H1 (cell line): ENCODE measurements at regions not wholly inside any gene's neighbourhood (a gene's known extent, or its start where the extent isn't known, plus 50 kb on each side); places are given as distances from the start of the nearest gene placed in this dataset.

Experiments
- CTCF ChIA-PET: fragments of 300-600 bp; sonication (Branson Sonifier 250); formaldehyde crosslinking; loops from one replicate; lab custom pipeline; 2021; ENCODE audit not compliant: partially characterized antibody; lab: Charles Lee
- POLR2A ChIA-PET: fragments of 300-600 bp; sonication (Branson Sonifier 250); formaldehyde crosslinking; loops from one replicate; lab custom pipeline; 2021; ENCODE audit warnings: inconsistent platforms; ENCODE audit not compliant: partially characterized antibody; lab: Charles Lee
- DNase-seq, 2 experiments: peaks; one replicate each; pipeline versions ENCODE4 v3.0.0 to v3.0.0-alpha.2; 2010 to 2022; ENCODE audit warnings: low spot score in 2 of 2, low read depth in 1 of 2, mixed read lengths in 1 of 2
- FAIRE-seq: peaks from 2 replicates; lab custom pipeline; 2011; peaks lifted over from hg19 to GRCh38; lab: Jason Lieb, UNC
- H2AFZ ChIP-seq: 2 replicates; pipeline ENCODE4 v1.8.1; 2012; ENCODE audit warnings: low read length, inconsistent platforms
- H2AK5ac ChIP-seq: 2 replicates; pipeline ENCODE4 v1.6.1; 2013; ENCODE audit warnings: low read depth, low read length
- H2BK120ac ChIP-seq: replicated peaks from 2 replicates; pipeline ENCODE3; 2013; ENCODE audit warnings: low read depth, low read length, inconsistent platforms
- H2BK12ac ChIP-seq: 2 replicates; pipeline ENCODE4 v1.6.1; 2013; ENCODE audit warnings: low read depth, low read length
- H2BK15ac ChIP-seq: 2 replicates; pipeline ENCODE4 v1.6.1; 2013; ENCODE audit warnings: low read length
- H2BK20ac ChIP-seq: 2 replicates; pipeline ENCODE4 v1.6.1; 2013; ENCODE audit warnings: low read length
- H2BK5ac ChIP-seq: 2 replicates; pipeline ENCODE4 v1.6.1; 2013; ENCODE audit warnings: low read depth, low read length
- H3K14ac ChIP-seq: 2 replicates; pipeline ENCODE4 v1.6.1; 2013; ENCODE audit warnings: inconsistent platforms; ENCODE audit not compliant: insufficient read length
- H3K18ac ChIP-seq: 2 replicates; pipeline ENCODE4 v1.6.1; 2013; ENCODE audit warnings: low read length; ENCODE audit errors: extremely low read depth
- H3K23ac ChIP-seq: 2 replicates; pipeline ENCODE4 v1.6.1; 2013; ENCODE audit warnings: inconsistent platforms; ENCODE audit not compliant: insufficient read length
- H3K23me2 ChIP-seq: 2 replicates; pipeline ENCODE4 v1.6.1; 2013; ENCODE audit warnings: low read depth, low read length
- H3K27ac ChIP-seq: 2 replicates; pipeline ENCODE4 v1.6.1; 2011; ENCODE audit warnings: low read depth, low read length, inconsistent platforms
- H3K27me3 ChIP-seq, 4 experiments: replicated peaks in 1 of 4; 1 replicate in 1 of 4; 2 replicates in 3 of 4; pipeline versions ENCODE4 v1.6.1 to v1.8.1; 2011 to 2013; ENCODE audit warnings: low read length in 3 of 4, mild to moderate bottlenecking in 3 of 4, inconsistent platforms in 2 of 4, mixed read lengths in 2 of 4, moderate library complexity in 1 of 4; ENCODE audit not compliant: control insufficient read depth in 3 of 4, insufficient read depth in 3 of 4; ENCODE audit errors: extremely low read depth in 1 of 4
- H3K36me3 ChIP-seq, 4 experiments: 2 replicates each; pipeline versions ENCODE4 v1.6.1 to v1.8.1; 2011 to 2013; ENCODE audit warnings: mild to moderate bottlenecking in 4 of 4, low read length in 3 of 4, moderate library complexity in 2 of 4, control low read depth in 1 of 4, inconsistent platforms in 1 of 4; ENCODE audit not compliant: insufficient read depth in 4 of 4, control insufficient read depth in 2 of 4
- H3K4ac ChIP-seq: replicated peaks from 2 replicates; pipeline ENCODE3; 2013; ENCODE audit warnings: low read length, low read depth, mixed read lengths, inconsistent platforms; ENCODE audit not compliant: insufficient read length
- H3K4me1 ChIP-seq, 4 experiments: replicated peaks in 1 of 4; 1 replicate in 1 of 4; 2 replicates in 3 of 4; pipeline versions ENCODE4 v1.6.1 to v1.8.1; 2011 to 2013; ENCODE audit warnings: low read length in 3 of 4, inconsistent platforms in 2 of 4, mixed read lengths in 1 of 4; ENCODE audit not compliant: insufficient read depth in 4 of 4, control insufficient read depth in 3 of 4
- H3K4me2 ChIP-seq, 2 experiments: 2 replicates each; pipeline versions ENCODE4 v1.6.1 to v1.8.1; 2011 to 2013; ENCODE audit warnings: low read depth in 2 of 2, low read length in 2 of 2, control low read depth in 1 of 2, inconsistent platforms in 1 of 2, mild to moderate bottlenecking in 1 of 2; ENCODE audit not compliant: insufficient read depth in 1 of 2
- H3K4me3 ChIP-seq, 4 experiments: fragments of 200-600, 300-600 bp in 1 of 4; sonication (generic), shearing (Covaris generic), sonication (Bioruptor Twin) in 1 of 4; 2 replicates each; pipeline versions ENCODE4 v1.5.1 to v1.8.1; 2011 to 2016; ENCODE audit warnings: low read length in 4 of 4, low read depth in 3 of 4, control low read depth in 2 of 4, inconsistent platforms in 2 of 4, mild to moderate bottlenecking in 2 of 4, mixed read lengths in 1 of 4, moderate library complexity in 1 of 4; ENCODE audit not compliant: insufficient read depth in 2 of 4; ENCODE audit errors: extremely low read depth in 1 of 4
- H3K56ac ChIP-seq: replicated peaks from 2 replicates; pipeline ENCODE3; 2013; ENCODE audit warnings: low read depth, mild to moderate bottlenecking, mixed read lengths, low read length, inconsistent platforms; ENCODE audit not compliant: insufficient read length
- H3K79me1 ChIP-seq: 2 replicates; pipeline ENCODE4 v1.6.1; 2013; ENCODE audit warnings: low read depth, low read length, control low read depth
- H3K79me2 ChIP-seq, 2 experiments: 2 replicates each; pipeline versions ENCODE4 v1.6.1 to v1.8.1; 2012 to 2013; ENCODE audit warnings: low read length in 2 of 2, mild to moderate bottlenecking in 2 of 2, inconsistent platforms in 1 of 2; ENCODE audit not compliant: insufficient read depth in 2 of 2, control insufficient read depth in 1 of 2
- H3K9ac ChIP-seq, 4 experiments: replicated peaks in 1 of 4; 1 replicate in 1 of 4; 2 replicates in 3 of 4; pipeline versions ENCODE4 v1.6.1 to v1.8.1; 2011 to 2013; ENCODE audit warnings: low read depth in 3 of 4, low read length in 3 of 4, control low read depth in 2 of 4, mild to moderate bottlenecking in 2 of 4, moderate library complexity in 2 of 4, inconsistent platforms in 1 of 4; ENCODE audit errors: extremely low read depth in 1 of 4
- H3K9me3 ChIP-seq, 2 experiments: 2 replicates each; pipeline versions ENCODE4 v1.6.1 to v1.8.1; 2012 to 2013; ENCODE audit warnings: mild to moderate bottlenecking in 2 of 2, moderate library complexity in 2 of 2, control low read depth in 1 of 2, inconsistent platforms in 1 of 2, low read depth in 1 of 2, low read length in 1 of 2, mixed read lengths in 1 of 2; ENCODE audit not compliant: insufficient read depth in 2 of 2
- H4K20me1 ChIP-seq, 2 experiments: replicated peaks in 1 of 2; 2 replicates each; pipeline versions ENCODE3 to v1.8.1; 2011 to 2013; ENCODE audit warnings: inconsistent platforms in 2 of 2, low read length in 2 of 2, mild to moderate bottlenecking in 1 of 2; ENCODE audit not compliant: insufficient read depth in 2 of 2, control insufficient read depth in 1 of 2
- H4K5ac ChIP-seq: 2 replicates; pipeline ENCODE4 v1.6.1; 2013; ENCODE audit warnings: low read length, low read depth, mixed read lengths, inconsistent platforms; ENCODE audit not compliant: insufficient read length
- H4K8ac ChIP-seq: 2 replicates; pipeline ENCODE4 v1.8.0; 2013; ENCODE audit warnings: mild to moderate bottlenecking, moderate library complexity, low read length, inconsistent platforms; ENCODE audit not compliant: insufficient read depth; ENCODE audit errors: extremely low read depth
- H4K91ac ChIP-seq: replicated peaks from 2 replicates; pipeline ENCODE3; 2013; ENCODE audit warnings: low read length, mixed read lengths, inconsistent platforms; ENCODE audit not compliant: insufficient read length
- CTCF ChIP-seq, 3 experiments: IDR thresholded peaks; 1 replicate in 2 of 3; 2 replicates in 1 of 3; pipeline versions ENCODE4 v1.5.1 to v1.6.1; 2011; ENCODE audit warnings: low read length in 3 of 3, mild to moderate bottlenecking in 3 of 3, inconsistent platforms in 2 of 3, low read depth in 1 of 3, moderate library complexity in 1 of 3; ENCODE audit not compliant: insufficient read depth in 1 of 3; ENCODE audit errors: control extremely low read depth in 1 of 3
- RAD21 ChIP-seq, 2 experiments: IDR thresholded peaks in 1 of 2; conservative IDR thresholded peaks in 1 of 2; 2 replicates each; pipeline ENCODE4 v1.6.1; 2011; ENCODE audit warnings: low read depth in 2 of 2, low read length in 2 of 2, improper control_type of control experiment in 1 of 2, inconsistent platforms in 1 of 2, mild to moderate bottlenecking in 1 of 2, moderate library complexity in 1 of 2
- SP2 ChIP-seq: IDR thresholded peaks from 2 replicates; pipeline ENCODE4 v1.6.1; 2012; ENCODE audit warnings: mild to moderate bottlenecking, low read length, inconsistent platforms
- SP4 ChIP-seq: IDR thresholded peaks from 2 replicates; pipeline ENCODE4 v1.6.1; 2012; ENCODE audit warnings: low read length, inconsistent platforms
- YY1 ChIP-seq: IDR thresholded peaks from 2 replicates; pipeline ENCODE4 v1.6.1; 2011; ENCODE audit warnings: low read depth, mild to moderate bottlenecking, low read length
- WGBS, 2 experiments: shearing (Covaris generic) in 1 of 2; methylation state at CpG; one replicate each; pipeline versions ENCODE4 v1.1.6 to v1.1.7; 2013 to 2015; ENCODE audit warnings: low lambda C conversion rate in 2 of 2, mixed read lengths in 2 of 2, inconsistent platforms in 1 of 2, low coverage in 1 of 2, missing lambda C conversion rate in 1 of 2; ENCODE audit not compliant: insufficient replicate concordance in 2 of 2, insufficient coverage in 1 of 2, insufficient read length in 1 of 2; ENCODE audit errors: extremely low coverage in 1 of 2, missing lambda C conversion rate in 1 of 2; 5-methylcytosine and 5-hydroxymethylcytosine counted together

GRCh38 chr4:63556332-63556731, 852.9 kb downstream of the TECRL start:
- Histone ChIP-seq H2AK5ac (no peak overlapping the region), H3K9me3 (0 out of 4 replicates have a peak, but pooled peaks cover 0 to 6% of the 10 kb centered on the region in 2 experiments), H3K4me1 (no peaks in the 10 kb centered on the region), H3K4me2 (no peak overlapping the region), H2BK20ac (no peak overlapping the region), H3K18ac (no peak overlapping the region), H3K27me3 (no peaks in the 10 kb centered on the region), H3K27ac (no peak overlapping the region), H3K36me3 (no peaks in the 10 kb centered on the region), H2BK5ac (no peak overlapping the region), H3K23ac (no peak overlapping the region), H2AFZ (no peak overlapping the region), H3K4ac (no peak overlapping the region), H4K20me1 (no peaks in the 10 kb centered on the region), H3K23me2 (no peaks in the 10 kb centered on the region), H3K79me2 (no peaks in the 10 kb centered on the region), H4K8ac (no peak overlapping the region), H2BK120ac (no peak overlapping the region), H2BK15ac (no peak overlapping the region), H2BK12ac (no peak overlapping the region), H3K56ac (no peak overlapping the region), H4K5ac (no peak overlapping the region), H3K4me3 (no peak overlapping the region), H3K79me1 (no peaks in the 10 kb centered on the region), H3K9ac (no peak overlapping the region), H3K14ac (no peak overlapping the region), H4K91ac (no peak overlapping the region)
- 62% methylated on average over 4 of the region's 4 CpGs; no CpG with 5 or more reads in 1 of the 2 experiments for WGBS, 2 experiments
- FAIRE-seq (peak; percentile 63), DNase-seq (peak in 1 of 2 experiments; percentile 10)
- ChIA-PET POLR2A (no interaction called here), CTCF (interaction anchor here (0.6 to 1.6 kb wide), 6 partner anchors 10 to 110 kb away, joined by 3 to 7 read pairs (median 4); no protein-coding TSS in a partner anchor)
- TF ChIP-seq SP4: no peak
- no peak for TF ChIP-seq YY1
- TF ChIP-seq RAD21 (IDR thresholded peaks at IDR 0.05 in 1 of 2, conservative IDR thresholded peaks at IDR 0.05 in 1 of 2; ENCODE audit: low read depth in 2 of 2, low read length in 2 of 2): peak; percentile 68
- TF ChIP-seq SP2: no peak
- peak; percentile 26 to 67 (median 57) for TF ChIP-seq CTCF (IDR thresholded peaks at IDR 0.05; ENCODE audit: control extremely low read depth in 1 of 3, insufficient read depth in 1 of 3, low read depth in 1 of 3, low read length in 3 of 3)
